ENCODE measurements at regions not wholly inside any gene's neighbourhood (a gene's known extent, or its start where the extent isn't known, plus 50 kb on each side); places are given as distances from the start of the nearest gene placed in this dataset.

DNA sequence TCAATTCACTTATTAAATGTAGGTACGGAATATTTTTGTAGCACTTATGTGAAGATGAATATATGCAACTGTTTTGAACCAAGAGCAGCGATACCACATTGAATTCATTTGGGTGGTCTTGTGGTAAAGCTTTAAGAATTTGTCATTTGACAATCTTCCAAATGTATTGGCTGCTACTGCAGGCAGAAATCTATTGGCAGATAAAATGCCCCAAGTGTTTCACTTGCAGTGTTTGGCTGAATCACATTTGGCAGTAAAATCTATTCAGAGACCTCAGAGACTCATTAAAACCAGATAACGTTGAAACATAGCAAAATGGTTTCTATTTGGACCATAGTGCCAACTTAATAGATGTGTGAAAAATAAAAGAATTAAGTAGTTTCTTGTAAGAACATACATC lies 303.4 kb downstream of the FGF13 start:
- no TSS peak for BruUV-seq (replicated peaks)
- Histone ChIP-seq H3K79me2 (ENCODE audit: low read depth) (no peaks in the 10 kb centered on the region), H3F3A (ENCODE audit: insufficient read depth, low read depth) (no peaks in the 10 kb centered on the region), H3K4me3 (no peak overlapping the region), H3K36me3 (ENCODE audit: low read depth) (no peaks in the 10 kb centered on the region), H3K4me2 (no peak overlapping the region), H3K4me1 (replicated peaks; ENCODE audit: insufficient read depth) (no peaks in the 10 kb centered on the region), H3K9me3 (ENCODE audit: insufficient read depth, low read depth) (no peaks in the 10 kb centered on the region), H3K9me2 (ENCODE audit: insufficient read depth) (no peaks in the 10 kb centered on the region), H3K27ac (no peak overlapping the region), H2AFZ (0 out of 2 replicates have a peak overlapping the region, but pooled peaks have one; percentile 22), H3K27me3 (ENCODE audit: insufficient read depth, low read depth) (no peaks in the 10 kb centered on the region), H4K20me1 (ENCODE audit: insufficient read depth) (no peaks in the 10 kb centered on the region)
- POLR2A ChIA-PET (ENCODE audit: unreplicated experiment), result no interaction called here
- intact Hi-C loops (cut with micrococcal nuclease; ENCODE audit: unreplicated experiment), result no loop called here
- TF ChIP-seq EZH2 (IDR thresholded peaks at IDR 0.05; ENCODE audit: low read depth), result no peak
- CTCF ChIA-PET, result no interaction called here
- no peak for DNase-seq

DNA sequence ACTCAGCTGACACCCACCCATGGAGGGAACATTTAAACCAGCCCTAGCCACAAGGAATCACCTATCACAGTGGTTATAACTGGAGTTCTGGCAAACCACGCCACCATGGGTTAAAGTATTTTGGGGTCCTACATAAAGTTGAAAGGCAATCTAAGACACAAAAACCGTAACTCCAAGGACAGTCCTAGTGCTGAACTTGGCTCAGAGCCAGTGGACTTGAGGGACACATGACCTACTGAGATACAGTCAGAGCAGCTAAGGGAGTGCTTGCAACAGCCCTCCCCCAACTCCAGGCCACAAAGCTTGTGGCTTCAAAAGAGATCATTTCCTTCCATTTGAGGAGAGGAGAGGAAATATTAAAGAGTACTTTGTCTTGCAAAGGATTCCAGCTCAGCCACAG lies 300.5 kb downstream of the FGF13 start:
- Histone ChIP-seq H3K27ac (no peak overlapping the region), H3F3A (ENCODE audit: insufficient read depth, low read depth) (no peaks in the 10 kb centered on the region), H3K9me3 (ENCODE audit: insufficient read depth, low read depth) (no peaks in the 10 kb centered on the region), H3K9me2 (ENCODE audit: insufficient read depth) (no peaks in the 10 kb centered on the region; the same call in 1 of the 2 replicates), H3K4me2 (no peak overlapping the region), H3K4me3 (no peak overlapping the region), H2AFZ (no peak overlapping the region), H3K36me3 (ENCODE audit: low read depth) (no peaks in the 10 kb centered on the region), H3K79me2 (ENCODE audit: low read depth) (no peaks in the 10 kb centered on the region), H3K4me1 (replicated peaks; ENCODE audit: insufficient read depth) (no peaks in the 10 kb centered on the region), H3K27me3 (ENCODE audit: insufficient read depth, low read depth) (no peaks in the 10 kb centered on the region), H4K20me1 (ENCODE audit: insufficient read depth) (no peaks in the 10 kb centered on the region)
- BruUV-seq (replicated peaks), result no TSS peak
- CTCF ChIA-PET, result no interaction called here
- DNase-seq, result no peak
- TF ChIP-seq EZH2 (IDR thresholded peaks at IDR 0.05; ENCODE audit: low read depth), result no peak
- TF ChIP-seq, protein P1, sequence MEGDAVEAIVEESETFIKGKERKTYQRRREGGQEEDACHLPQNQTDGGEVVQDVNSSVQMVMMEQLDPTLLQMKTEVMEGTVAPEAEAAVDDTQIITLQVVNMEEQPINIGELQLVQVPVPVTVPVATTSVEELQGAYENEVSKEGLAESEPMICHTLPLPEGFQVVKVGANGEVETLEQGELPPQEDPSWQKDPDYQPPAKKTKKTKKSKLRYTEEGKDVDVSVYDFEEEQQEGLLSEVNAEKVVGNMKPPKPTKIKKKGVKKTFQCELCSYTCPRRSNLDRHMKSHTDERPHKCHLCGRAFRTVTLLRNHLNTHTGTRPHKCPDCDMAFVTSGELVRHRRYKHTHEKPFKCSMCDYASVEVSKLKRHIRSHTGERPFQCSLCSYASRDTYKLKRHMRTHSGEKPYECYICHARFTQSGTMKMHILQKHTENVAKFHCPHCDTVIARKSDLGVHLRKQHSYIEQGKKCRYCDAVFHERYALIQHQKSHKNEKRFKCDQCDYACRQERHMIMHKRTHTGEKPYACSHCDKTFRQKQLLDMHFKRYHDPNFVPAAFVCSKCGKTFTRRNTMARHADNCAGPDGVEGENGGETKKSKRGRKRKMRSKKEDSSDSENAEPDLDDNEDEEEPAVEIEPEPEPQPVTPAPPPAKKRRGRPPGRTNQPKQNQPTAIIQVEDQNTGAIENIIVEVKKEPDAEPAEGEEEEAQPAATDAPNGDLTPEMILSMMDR (conservative IDR thresholded peaks at IDR 0.05), result no peak
- intact Hi-C loops (cut with micrococcal nuclease; ENCODE audit: unreplicated experiment), result no loop called here
- POLR2A ChIA-PET (ENCODE audit: unreplicated experiment), result no interaction called here

Measured in PC-9 (cell line).